ENCODE measurements at regions not wholly inside any gene's neighbourhood (a gene's known extent, or its start where the extent isn't known, plus 50 kb on each side); places are given as distances from the start of the nearest gene placed in this dataset.

GRCh38 chr12:126282691-126283090 lies 1217.5 kb downstream of the AACS start:
- Histone ChIP-seq H3K56ac (ENCODE audit: insufficient read length, low read depth, low read length) (no peak overlapping the region), H4K20me1 (ENCODE audit: control insufficient read depth, insufficient read depth, insufficient read length) (no peaks in the 10 kb centered on the region), H4K91ac (ENCODE audit: insufficient read length, low read depth, low read length) (no peak overlapping the region), H2AK5ac (ENCODE audit: insufficient read length, low read length) (no peak overlapping the region), H3K18ac (ENCODE audit: insufficient read length, low read depth, low read length) (no peak overlapping the region), H3K4ac (ENCODE audit: low read depth, low read length) (no peak overlapping the region), H3K14ac (ENCODE audit: insufficient read depth, low read length) (no peak overlapping the region), H3K23ac (ENCODE audit: insufficient read length, low read depth, low read length) (no peak overlapping the region), H3K9me3 (ENCODE audit: control insufficient read depth, low read depth, low read length) (no peaks in the 10 kb centered on the region), H3K4me2 (ENCODE audit: insufficient read depth, insufficient read length, low read length) (no peak overlapping the region), H2BK5ac (ENCODE audit: insufficient read length, low read length) (no peak overlapping the region), H3T11ph (ENCODE audit: low read length) (no peak overlapping the region), H4K8ac (replicated peaks; ENCODE audit: insufficient read length, low read depth, low read length) (no peak overlapping the region), H2AFZ (ENCODE audit: low read length) (no peak overlapping the region), H3K27me3 (ENCODE audit: insufficient read depth, low read length) (no peaks in the 10 kb centered on the region), H3K23me2 (ENCODE audit: insufficient read length, low read depth, low read length, poor library complexity, severe bottlenecking) (no peaks in the 10 kb centered on the region), H3K79me1 (ENCODE audit: insufficient read depth, low read depth, low read length, poor library complexity, severe bottlenecking) (no peaks in the 10 kb centered on the region), H3K4me1 (ENCODE audit: insufficient read depth, low read length) (no peaks in the 10 kb centered on the region), H3K9ac (ENCODE audit: extremely low read depth, insufficient read length, low read length) (no peak overlapping the region), H4K5ac (ENCODE audit: insufficient read length, low read depth, low read length) (no peak overlapping the region), H2BK12ac (ENCODE audit: insufficient read length, low read depth, low read length) (no peak overlapping the region), H2BK120ac (ENCODE audit: low read depth, low read length, poor library complexity, severe bottlenecking) (no peak overlapping the region), H2BK20ac (ENCODE audit: low read depth, low read length, poor library complexity, severe bottlenecking) (no peak overlapping the region), H3K27ac (ENCODE audit: insufficient read length, low read depth, low read length) (no peak overlapping the region), H2BK15ac (ENCODE audit: low read depth, low read length) (no peak overlapping the region), H3K79me2 (ENCODE audit: insufficient read depth, low read length) (no peaks in the 10 kb centered on the region)
- no peaks in the 10 kb centered on the region; the same call in 1 of the 2 replicates for H3K27me3 Mint-ChIP-seq (ENCODE audit: low read depth)
- no peaks in the 10 kb centered on the region for H3K4me1 Mint-ChIP-seq
- H3K36me3 Mint-ChIP-seq (ENCODE audit: insufficient read depth in 1 of 3, low read depth in 3 of 3), result peaks cover 0 to 3% (median 0%) of the 10 kb centered on the region in 3 experiments; a peak in 1 of 7 replicates
- DNase-seq, result no peak
- H3K9me3 Mint-ChIP-seq, result peaks cover 5 to 11% of the 10 kb centered on the region in 2 experiments
- H3K27ac Mint-ChIP-seq, result 0 out of 7 replicates have a peak overlapping the region, but pooled peaks of 1 of the 3 experiments have one; percentile 19
- WGBS (ENCODE audit: extremely low coverage, insufficient read length, low lambda C conversion rate), result no CpG with 5 or more reads among the region's 4 CpGs
- TF ChIP-seq CTCF (conservative IDR thresholded peaks at IDR 0.05), result no peak
- no peak overlapping the region for H3K4me3 Mint-ChIP-seq

Measured in H9 (cell line).